GM23338 (cell line): ENCODE measurements at regions not wholly inside any gene's neighbourhood (a gene's known extent, or its start where the extent isn't known, plus 50 kb on each side); places are given as distances from the start of the nearest gene placed in this dataset.
"Not testable (repeated sequence)": the region's sequence is repeated elsewhere in the genome, so short reads cannot be mapped to it uniquely, and the experiment has no call there.

Experiments
- ATAC-seq: fragments of 200-7000 bp; cut with Tn5 transposase; 3 replicates; pipeline ENCODE4 v1.9.1; 2020
- DNase-seq: peaks from one replicate; pipeline ENCODE4 v3.0.0-alpha.2; 2015; ENCODE audit warnings: low spot score
- H2AFZ ChIP-seq: fragments of 200-600 bp; sonication (generic); 2 replicates; pipeline ENCODE4 v1.8.0; 2016; ENCODE audit warnings: antibody characterized with exemption, mild to moderate bottlenecking, moderate library complexity
- H3F3A ChIP-seq: fragments of 200-600 bp; sonication (generic); replicated peaks from 2 replicates; pipeline ENCODE4 v1.8.0; 2017; ENCODE audit warnings: antibody characterized with exemption, mixed run types, low read depth
- H3K27ac ChIP-seq: fragments of 200-600 bp; sonication (generic); 2 replicates; pipeline ENCODE4 v1.6.1; 2016; ENCODE audit warnings: low read depth
- H3K27me3 ChIP-seq: fragments of 200-600 bp; sonication (generic); 2 replicates; pipeline ENCODE4 v1.8.0; 2016; ENCODE audit warnings: mild to moderate bottlenecking, mixed run types, moderate library complexity; ENCODE audit not compliant: insufficient read depth
- H3K36me3 ChIP-seq: fragments of 200-600 bp; sonication (generic); 2 replicates; pipeline ENCODE4 v1.8.0; 2016; ENCODE audit warnings: mild to moderate bottlenecking; ENCODE audit not compliant: insufficient read depth
- H3K4me1 ChIP-seq: fragments of 200-600 bp; sonication (generic); 2 replicates; pipeline ENCODE4 v1.8.0; 2016; ENCODE audit warnings: mild to moderate bottlenecking, moderate library complexity; ENCODE audit not compliant: insufficient read depth
- H3K4me2 ChIP-seq: fragments of 200-600 bp; sonication (generic); 2 replicates; pipeline ENCODE4 v1.7.1; 2017; ENCODE audit warnings: mixed run types
- H3K4me3 ChIP-seq: fragments of 200-600 bp; sonication (generic); 2 replicates; pipeline ENCODE4 v1.6.1; 2016; ENCODE audit warnings: mixed run types
- H3K79me2 ChIP-seq: fragments of 200-600 bp; sonication (generic); replicated peaks from 2 replicates; pipeline ENCODE4 v1.8.0; 2017; ENCODE audit warnings: mild to moderate bottlenecking; ENCODE audit not compliant: insufficient read depth
- H3K9me2 ChIP-seq: fragments of 200-600 bp; sonication (generic); 2 replicates; pipeline ENCODE4 v1.8.0; 2017; ENCODE audit not compliant: insufficient read depth
- H4K20me1 ChIP-seq: fragments of 200-600 bp; sonication (generic); replicated peaks from 2 replicates; pipeline ENCODE4 v1.8.0; 2017; ENCODE audit warnings: mild to moderate bottlenecking; ENCODE audit not compliant: insufficient read depth
- H3K27ac Mint-ChIP-seq: 2 replicates; pipeline ENCODE4 v1.8.0; 2020; ENCODE audit warnings: inconsistent platforms, mild to moderate bottlenecking, moderate library complexity, mixed read lengths
- H3K27me3 Mint-ChIP-seq: 3 replicates; pipeline ENCODE4 v1.8.0; 2022; ENCODE audit warnings: low read depth, mild to moderate bottlenecking, moderate library complexity, mixed read lengths, inconsistent platforms; ENCODE audit not compliant: insufficient read depth, poor library complexity
- H3K36me3 Mint-ChIP-seq: 3 replicates; pipeline ENCODE4 v1.8.0; 2021; ENCODE audit warnings: low read depth, mild to moderate bottlenecking, inconsistent platforms, moderate library complexity, mixed read lengths
- H3K4me1 Mint-ChIP-seq: 3 replicates; pipeline ENCODE4 v1.8.0; 2020; ENCODE audit warnings: mild to moderate bottlenecking, inconsistent platforms, mixed read lengths
- H3K4me3 Mint-ChIP-seq: 3 replicates; pipeline ENCODE4 v1.8.0; 2021; ENCODE audit warnings: moderate library complexity, mild to moderate bottlenecking, inconsistent platforms, mixed read lengths
- H3K9me3 Mint-ChIP-seq: 3 replicates; pipeline ENCODE4 v1.8.0; 2020; ENCODE audit warnings: moderate library complexity, mild to moderate bottlenecking, inconsistent platforms, mixed read lengths
- CREB1 ChIP-seq: fragments of 250-450 bp; sonication (Bioruptor Pico); IDR thresholded peaks from 2 replicates; pipeline ENCODE4 v1.5.0; 2020; ENCODE audit warnings: low read depth, mild to moderate bottlenecking, moderate library complexity
- EZH2 ChIP-seq: fragments of 200-600 bp; sonication (generic); IDR thresholded peaks from one replicate; pipeline ENCODE4 v1.8.0; 2017; ENCODE audit warnings: antibody characterized with exemption, mild to moderate bottlenecking, low read depth; ENCODE audit not compliant: unreplicated experiment
- EZH2phosphoT487 ChIP-seq: fragments of 200-600 bp; sonication (generic); IDR thresholded peaks from one replicate; pipeline ENCODE4 v1.8.1; 2018; ENCODE audit warnings: antibody characterized with exemption; ENCODE audit not compliant: unreplicated experiment
- JUNB ChIP-seq: IDR thresholded peaks from one replicate; pipeline ENCODE4 v1.6.1; 2016; ENCODE audit warnings: antibody characterized with exemption; ENCODE audit not compliant: unreplicated experiment
- NANOG ChIP-seq: IDR thresholded peaks from 2 replicates; pipeline ENCODE4 v1.6.1; 2016; ENCODE audit warnings: antibody characterized with exemption, borderline replicate concordance
- POLR2AphosphoS5 ChIP-seq: IDR thresholded peaks from 2 replicates; pipeline ENCODE4 v1.6.1; 2016; ENCODE audit warnings: antibody characterized with exemption, low read depth
- STAT1 ChIP-seq: IDR thresholded peaks from one replicate; pipeline ENCODE4 v1.6.1; 2016; ENCODE audit warnings: antibody characterized with exemption; ENCODE audit not compliant: unreplicated experiment
- ZNF331 ChIP-seq: fragments of 250-450 bp; sonication (Bioruptor Pico); IDR thresholded peaks from 2 replicates; pipeline ENCODE4 v1.5.0; 2020; ENCODE audit warnings: low read depth, mild to moderate bottlenecking, moderate library complexity
- TF ChIP-seq, protein P1 (sequence below): fragments of 250-450 bp; sonication (Bioruptor Pico); IDR thresholded peaks from 2 replicates; pipeline ENCODE4 v1.5.0; 2020; ENCODE audit warnings: mild to moderate bottlenecking, moderate library complexity
- TF ChIP-seq, protein P2 (sequence below), 2 experiments: fragments of 200-600 bp in 1 of 2; sonication (generic) in 1 of 2; conservative IDR thresholded peaks; 2 replicates each; pipeline versions ENCODE4 v1.5.1 to v1.6.1; 2016 to 2017; ENCODE audit warnings: antibody characterized with exemption in 2 of 2, low read depth in 2 of 2, mild to moderate bottlenecking in 2 of 2, moderate library complexity in 1 of 2
- TF ChIP-seq, protein P3 (sequence below): IDR thresholded peaks from 2 replicates; pipeline ENCODE4 v1.6.1; 2016; ENCODE audit warnings: antibody characterized with exemption

DNA sequence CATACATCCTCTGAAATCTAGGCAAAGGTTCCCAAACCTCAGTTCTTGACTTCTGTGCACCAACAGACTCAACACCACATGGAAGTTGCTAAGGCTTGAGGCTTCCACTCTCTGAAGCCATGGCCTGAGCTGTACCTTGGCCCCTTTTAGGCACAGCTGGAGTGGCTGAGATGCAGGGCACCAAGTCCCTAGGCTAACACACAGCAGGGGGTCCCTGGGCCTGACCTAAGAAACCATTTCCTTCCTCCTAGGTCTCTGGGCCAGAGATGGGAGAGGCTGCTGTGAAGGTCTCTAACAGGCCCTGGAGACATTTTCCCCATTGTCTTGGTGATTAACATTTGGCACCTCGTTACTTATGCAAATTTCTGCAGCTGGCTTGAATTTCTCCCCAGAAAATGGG is 64.5 kb upstream of the LRPPRC start:
- peak; percentile 52 for DNase-seq
- H3K27ac Mint-ChIP-seq, H3K4me1 Mint-ChIP-seq, H4K20me1 ChIP-seq, H3K79me2 ChIP-seq, H3K27me3 Mint-ChIP-seq, H3K4me3 ChIP-seq, H3K4me3 Mint-ChIP-seq, H3K27ac ChIP-seq, H3F3A ChIP-seq, H3K4me1 ChIP-seq, H3K36me3 ChIP-seq, H2AFZ ChIP-seq, H3K4me2 ChIP-seq, H3K9me2 ChIP-seq: not testable (repeated sequence)
- ATAC-seq = peak; percentile 29; the same call in 1 of the 3 replicates
- Mint-ChIP-seq H3K36me3 (peaks cover 44% of the 10 kb centered on the region), H3K9me3 (peaks cover 55% of the 10 kb centered on the region)
- peaks cover 23% of the 10 kb centered on the region; the same call in 1 of the 2 replicates for H3K27me3 ChIP-seq
- TF ChIP-seq POLR2AphosphoS5 = peak; percentile 36; the same call in 1 of the 2 replicates

DNA sequence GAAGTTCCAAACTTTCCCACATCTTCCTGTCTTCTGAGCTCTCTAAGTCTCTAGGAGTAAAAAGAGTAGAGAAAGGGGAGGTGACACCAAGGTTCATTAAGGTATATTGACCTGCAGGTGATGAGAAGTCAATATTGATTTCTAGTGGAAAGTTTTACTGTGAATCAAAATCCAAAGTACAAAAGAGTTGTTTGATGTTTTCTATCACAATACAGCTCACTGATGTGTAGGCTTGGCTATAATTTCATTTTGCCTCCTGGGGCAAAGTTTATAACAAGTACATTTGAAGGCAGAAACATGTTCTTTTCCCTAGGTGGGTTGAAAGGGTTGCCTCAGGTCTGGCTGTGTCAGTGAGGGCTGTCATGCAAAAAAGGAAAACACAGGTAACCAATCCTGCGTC is 65.2 kb upstream of the LRPPRC start:
- Histone ChIP-seq H3K27ac (no peak overlapping the region), H2AFZ (no peak overlapping the region), H3K4me1 (peaks cover 3% of the 10 kb centered on the region), H3K9me2 (0 out of 2 replicates have a peak, but pooled peaks cover 5% of the 10 kb centered on the region), H3K27me3 (peaks cover 23% of the 10 kb centered on the region; the same call in 1 of the 2 replicates), H3K79me2 (no peaks in the 10 kb centered on the region), H3K36me3 (peaks cover 9% of the 10 kb centered on the region; the same call in 1 of the 2 replicates), H4K20me1 (no peaks in the 10 kb centered on the region), H3K4me3 (no peak overlapping the region), H3F3A (peaks cover 4% of the 10 kb centered on the region; the same call in 1 of the 2 replicates), H3K4me2 (no peak overlapping the region)
- Mint-ChIP-seq H3K36me3 (peaks cover 48% of the 10 kb centered on the region), H3K27me3 (peaks cover 7% of the 10 kb centered on the region), H3K4me1 (peaks cover 5% of the 10 kb centered on the region; the same call in 2 of the 3 replicates), H3K9me3 (peaks cover 61% of the 10 kb centered on the region), H3K27ac (no peak overlapping the region), H3K4me3 (no peak overlapping the region)
- ATAC-seq (no peak), DNase-seq (no peak)
- TF ChIP-seq STAT1 = no peak
- no peak for TF ChIP-seq NANOG
- no peak for TF ChIP-seq EZH2
- no peak for TF ChIP-seq POLR2AphosphoS5
- TF ChIP-seq, protein P1, sequence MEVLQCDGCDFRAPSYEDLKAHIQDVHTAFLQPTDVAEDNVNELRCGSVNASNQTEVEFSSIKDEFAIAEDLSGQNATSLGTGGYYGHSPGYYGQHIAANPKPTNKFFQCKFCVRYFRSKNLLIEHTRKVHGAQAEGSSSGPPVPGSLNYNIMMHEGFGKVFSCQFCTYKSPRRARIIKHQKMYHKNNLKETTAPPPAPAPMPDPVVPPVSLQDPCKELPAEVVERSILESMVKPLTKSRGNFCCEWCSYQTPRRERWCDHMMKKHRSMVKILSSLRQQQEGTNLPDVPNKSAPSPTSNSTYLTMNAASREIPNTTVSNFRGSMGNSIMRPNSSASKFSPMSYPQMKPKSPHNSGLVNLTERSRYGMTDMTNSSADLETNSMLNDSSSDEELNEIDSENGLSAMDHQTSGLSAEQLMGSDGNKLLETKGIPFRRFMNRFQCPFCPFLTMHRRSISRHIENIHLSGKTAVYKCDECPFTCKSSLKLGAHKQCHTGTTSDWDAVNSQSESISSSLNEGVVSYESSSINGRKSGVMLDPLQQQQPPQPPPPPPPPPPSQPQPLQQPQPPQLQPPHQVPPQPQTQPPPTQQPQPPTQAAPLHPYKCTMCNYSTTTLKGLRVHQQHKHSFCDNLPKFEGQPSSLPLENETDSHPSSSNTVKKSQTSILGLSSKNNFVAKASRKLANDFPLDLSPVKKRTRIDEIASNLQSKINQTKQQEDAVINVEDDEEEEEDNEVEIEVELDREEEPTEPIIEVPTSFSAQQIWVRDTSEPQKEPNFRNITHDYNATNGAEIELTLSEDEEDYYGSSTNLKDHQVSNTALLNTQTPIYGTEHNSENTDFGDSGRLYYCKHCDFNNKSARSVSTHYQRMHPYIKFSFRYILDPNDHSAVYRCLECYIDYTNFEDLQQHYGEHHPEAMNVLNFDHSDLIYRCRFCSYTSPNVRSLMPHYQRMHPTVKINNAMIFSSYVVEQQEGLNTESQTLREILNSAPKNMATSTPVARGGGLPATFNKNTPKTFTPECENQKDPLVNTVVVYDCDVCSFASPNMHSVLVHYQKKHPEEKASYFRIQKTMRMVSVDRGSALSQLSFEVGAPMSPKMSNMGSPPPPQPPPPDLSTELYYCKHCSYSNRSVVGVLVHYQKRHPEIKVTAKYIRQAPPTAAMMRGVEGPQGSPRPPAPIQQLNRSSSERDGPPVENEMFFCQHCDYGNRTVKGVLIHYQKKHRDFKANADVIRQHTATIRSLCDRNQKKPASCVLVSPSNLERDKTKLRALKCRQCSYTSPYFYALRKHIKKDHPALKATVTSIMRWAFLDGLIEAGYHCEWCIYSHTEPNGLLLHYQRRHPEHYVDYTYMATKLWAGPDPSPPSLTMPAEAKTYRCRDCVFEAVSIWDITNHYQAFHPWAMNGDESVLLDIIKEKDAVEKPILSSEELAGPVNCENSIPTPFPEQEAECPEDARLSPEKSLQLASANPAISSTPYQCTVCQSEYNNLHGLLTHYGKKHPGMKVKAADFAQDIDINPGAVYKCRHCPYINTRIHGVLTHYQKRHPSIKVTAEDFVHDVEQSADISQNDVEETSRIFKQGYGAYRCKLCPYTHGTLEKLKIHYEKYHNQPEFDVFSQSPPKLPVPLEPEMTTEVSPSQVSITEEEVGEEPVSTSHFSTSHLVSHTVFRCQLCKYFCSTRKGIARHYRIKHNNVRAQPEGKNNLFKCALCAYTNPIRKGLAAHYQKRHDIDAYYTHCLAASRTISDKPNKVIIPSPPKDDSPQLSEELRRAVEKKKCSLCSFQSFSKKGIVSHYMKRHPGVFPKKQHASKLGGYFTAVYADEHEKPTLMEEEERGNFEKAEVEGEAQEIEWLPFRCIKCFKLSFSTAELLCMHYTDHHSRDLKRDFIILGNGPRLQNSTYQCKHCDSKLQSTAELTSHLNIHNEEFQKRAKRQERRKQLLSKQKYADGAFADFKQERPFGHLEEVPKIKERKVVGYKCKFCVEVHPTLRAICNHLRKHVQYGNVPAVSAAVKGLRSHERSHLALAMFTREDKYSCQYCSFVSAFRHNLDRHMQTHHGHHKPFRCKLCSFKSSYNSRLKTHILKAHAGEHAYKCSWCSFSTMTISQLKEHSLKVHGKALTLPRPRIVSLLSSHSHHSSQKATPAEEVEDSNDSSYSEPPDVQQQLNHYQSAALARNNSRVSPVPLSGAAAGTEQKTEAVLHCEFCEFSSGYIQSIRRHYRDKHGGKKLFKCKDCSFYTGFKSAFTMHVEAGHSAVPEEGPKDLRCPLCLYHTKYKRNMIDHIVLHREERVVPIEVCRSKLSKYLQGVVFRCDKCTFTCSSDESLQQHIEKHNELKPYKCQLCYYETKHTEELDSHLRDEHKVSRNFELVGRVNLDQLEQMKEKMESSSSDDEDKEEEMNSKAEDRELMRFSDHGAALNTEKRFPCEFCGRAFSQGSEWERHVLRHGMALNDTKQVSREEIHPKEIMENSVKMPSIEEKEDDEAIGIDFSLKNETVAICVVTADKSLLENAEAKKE = no peak
- no peak for TF ChIP-seq JUNB
- TF ChIP-seq ZNF331 (CRISPR knock-in tag) = no peak
- TF ChIP-seq CREB1 (CRISPR knock-in tag) = no peak
- no peak for TF ChIP-seq EZH2phosphoT487
- TF ChIP-seq, protein P2, sequence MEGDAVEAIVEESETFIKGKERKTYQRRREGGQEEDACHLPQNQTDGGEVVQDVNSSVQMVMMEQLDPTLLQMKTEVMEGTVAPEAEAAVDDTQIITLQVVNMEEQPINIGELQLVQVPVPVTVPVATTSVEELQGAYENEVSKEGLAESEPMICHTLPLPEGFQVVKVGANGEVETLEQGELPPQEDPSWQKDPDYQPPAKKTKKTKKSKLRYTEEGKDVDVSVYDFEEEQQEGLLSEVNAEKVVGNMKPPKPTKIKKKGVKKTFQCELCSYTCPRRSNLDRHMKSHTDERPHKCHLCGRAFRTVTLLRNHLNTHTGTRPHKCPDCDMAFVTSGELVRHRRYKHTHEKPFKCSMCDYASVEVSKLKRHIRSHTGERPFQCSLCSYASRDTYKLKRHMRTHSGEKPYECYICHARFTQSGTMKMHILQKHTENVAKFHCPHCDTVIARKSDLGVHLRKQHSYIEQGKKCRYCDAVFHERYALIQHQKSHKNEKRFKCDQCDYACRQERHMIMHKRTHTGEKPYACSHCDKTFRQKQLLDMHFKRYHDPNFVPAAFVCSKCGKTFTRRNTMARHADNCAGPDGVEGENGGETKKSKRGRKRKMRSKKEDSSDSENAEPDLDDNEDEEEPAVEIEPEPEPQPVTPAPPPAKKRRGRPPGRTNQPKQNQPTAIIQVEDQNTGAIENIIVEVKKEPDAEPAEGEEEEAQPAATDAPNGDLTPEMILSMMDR (conservative IDR thresholded peaks at IDR 0.05; ENCODE audit: low read depth in 2 of 2) = no peak
- TF ChIP-seq, protein P3, sequence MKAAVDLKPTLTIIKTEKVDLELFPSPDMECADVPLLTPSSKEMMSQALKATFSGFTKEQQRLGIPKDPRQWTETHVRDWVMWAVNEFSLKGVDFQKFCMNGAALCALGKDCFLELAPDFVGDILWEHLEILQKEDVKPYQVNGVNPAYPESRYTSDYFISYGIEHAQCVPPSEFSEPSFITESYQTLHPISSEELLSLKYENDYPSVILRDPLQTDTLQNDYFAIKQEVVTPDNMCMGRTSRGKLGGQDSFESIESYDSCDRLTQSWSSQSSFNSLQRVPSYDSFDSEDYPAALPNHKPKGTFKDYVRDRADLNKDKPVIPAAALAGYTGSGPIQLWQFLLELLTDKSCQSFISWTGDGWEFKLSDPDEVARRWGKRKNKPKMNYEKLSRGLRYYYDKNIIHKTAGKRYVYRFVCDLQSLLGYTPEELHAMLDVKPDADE = no peak
